HFFc6 (cell line): ENCODE measurements at regions not wholly inside any gene's neighbourhood (a gene's known extent, or its start where the extent isn't known, plus 50 kb on each side); places are given as distances from the start of the nearest gene placed in this dataset.
A peak's percentile ranks its signal among the peaks of the same experiment; 100 is the strongest.
"Not testable (repeated sequence)": the region's sequence is repeated elsewhere in the genome, so short reads cannot be mapped to it uniquely, and the experiment has no call there.

ENCODE experiments used
- DNase-seq: peaks from one replicate; pipeline ENCODE4 v3.0.0-alpha.2; 2018
- H3K27ac Mint-ChIP-seq: 2 replicates; pipeline ENCODE4 v1.8.0; 2020; ENCODE audit warnings: mild to moderate bottlenecking, mixed read lengths
- H3K27me3 Mint-ChIP-seq: 2 replicates; pipeline ENCODE4 v1.8.0; 2021; ENCODE audit warnings: mild to moderate bottlenecking, moderate library complexity, mixed read lengths; ENCODE audit not compliant: insufficient read depth
- H3K36me3 Mint-ChIP-seq: 2 replicates; pipeline ENCODE4 v1.8.0; 2021; ENCODE audit warnings: low read depth, mixed read lengths
- H3K4me1 Mint-ChIP-seq: 2 replicates; pipeline ENCODE4 v1.8.0; 2020; ENCODE audit warnings: low read depth, mixed read lengths
- H3K4me3 Mint-ChIP-seq: 2 replicates; pipeline ENCODE4 v1.8.0; 2020; ENCODE audit warnings: mild to moderate bottlenecking, moderate library complexity, mixed read lengths
- H3K9me3 Mint-ChIP-seq: 2 replicates; pipeline ENCODE4 v1.8.0; 2020; ENCODE audit warnings: mild to moderate bottlenecking, mixed read lengths
- TF ChIP-seq, protein P1 (sequence below): fragments of 200-600 bp; sonication (generic); IDR thresholded peaks from 2 replicates; pipeline ENCODE4 v1.5.0; 2021; ENCODE audit warnings: antibody characterized with exemption, mild to moderate bottlenecking

GRCh38 chr16:48059936-48060335 lies 95.9 kb downstream of the ABCC12 start:
- peaks cover 8% of the 10 kb centered on the region; the same call in 1 of the 2 replicates for H3K36me3 Mint-ChIP-seq
- no peak overlapping the region for H3K27ac Mint-ChIP-seq
- DNase-seq: no peak
- H3K27me3 Mint-ChIP-seq: peaks cover 4% of the 10 kb centered on the region
- H3K9me3 Mint-ChIP-seq: peaks cover 4% of the 10 kb centered on the region; the same call in 1 of the 2 replicates
- no peak overlapping the region for H3K4me3 Mint-ChIP-seq
- TF ChIP-seq, protein P1, sequence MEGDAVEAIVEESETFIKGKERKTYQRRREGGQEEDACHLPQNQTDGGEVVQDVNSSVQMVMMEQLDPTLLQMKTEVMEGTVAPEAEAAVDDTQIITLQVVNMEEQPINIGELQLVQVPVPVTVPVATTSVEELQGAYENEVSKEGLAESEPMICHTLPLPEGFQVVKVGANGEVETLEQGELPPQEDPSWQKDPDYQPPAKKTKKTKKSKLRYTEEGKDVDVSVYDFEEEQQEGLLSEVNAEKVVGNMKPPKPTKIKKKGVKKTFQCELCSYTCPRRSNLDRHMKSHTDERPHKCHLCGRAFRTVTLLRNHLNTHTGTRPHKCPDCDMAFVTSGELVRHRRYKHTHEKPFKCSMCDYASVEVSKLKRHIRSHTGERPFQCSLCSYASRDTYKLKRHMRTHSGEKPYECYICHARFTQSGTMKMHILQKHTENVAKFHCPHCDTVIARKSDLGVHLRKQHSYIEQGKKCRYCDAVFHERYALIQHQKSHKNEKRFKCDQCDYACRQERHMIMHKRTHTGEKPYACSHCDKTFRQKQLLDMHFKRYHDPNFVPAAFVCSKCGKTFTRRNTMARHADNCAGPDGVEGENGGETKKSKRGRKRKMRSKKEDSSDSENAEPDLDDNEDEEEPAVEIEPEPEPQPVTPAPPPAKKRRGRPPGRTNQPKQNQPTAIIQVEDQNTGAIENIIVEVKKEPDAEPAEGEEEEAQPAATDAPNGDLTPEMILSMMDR: no peak
- peaks cover 26% of the 10 kb centered on the region for H3K4me1 Mint-ChIP-seq

GRCh38 chr16:48059190-48059589 lies 96.6 kb downstream of the ABCC12 start:
- DNase-seq, H3K9me3 Mint-ChIP-seq, H3K27ac Mint-ChIP-seq, H3K4me3 Mint-ChIP-seq, H3K36me3 Mint-ChIP-seq, H3K27me3 Mint-ChIP-seq: not testable (repeated sequence)
- H3K4me1 Mint-ChIP-seq: peaks cover 29% of the 10 kb centered on the region

DNA sequence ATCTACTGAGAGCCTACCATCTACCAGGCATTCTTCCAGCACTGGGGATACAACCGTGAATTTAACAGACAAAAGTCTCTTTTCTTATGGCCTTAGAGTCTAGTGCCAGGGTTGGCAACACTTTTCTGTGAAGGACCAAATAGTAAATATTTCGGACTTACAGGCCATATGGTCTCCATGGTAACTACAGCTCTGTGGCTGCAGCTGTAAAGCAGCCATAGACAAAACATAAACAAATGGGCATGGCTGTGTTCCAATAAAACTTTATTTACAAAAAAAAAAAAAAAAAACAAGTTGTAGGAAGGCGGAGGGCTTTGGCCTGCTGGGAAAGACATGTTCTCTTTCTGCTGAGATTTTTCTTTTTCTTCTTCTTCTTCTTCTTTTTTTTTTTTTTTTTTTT lies 98.7 kb downstream of the ABCC12 start:
- H3K9me3 Mint-ChIP-seq: no peaks in the 10 kb centered on the region
- no peaks in the 10 kb centered on the region for H3K36me3 Mint-ChIP-seq
- no peak for DNase-seq
- no peak overlapping the region for H3K4me3 Mint-ChIP-seq
- H3K27ac Mint-ChIP-seq: no peak overlapping the region
- peaks cover 2% of the 10 kb centered on the region for H3K27me3 Mint-ChIP-seq
- TF ChIP-seq, protein P1: no peak
- H3K4me1 Mint-ChIP-seq: peaks cover 48% of the 10 kb centered on the region

- Mint-ChIP-seq H3K27ac (no peak overlapping the region), H3K36me3 (no peaks in the 10 kb centered on the region), H3K9me3 (no peaks in the 10 kb centered on the region), H3K27me3 (peaks cover 2% of the 10 kb centered on the region), H3K4me1 (peaks cover 47% of the 10 kb centered on the region), H3K4me3 (peak overlapping the region; percentile 24; the same call in 1 of the 2 replicates)
- peak; percentile 59 for DNase-seq
- TF ChIP-seq, protein P1: peak; percentile 89
These were observed 100.8 kb downstream of the ABCC12 start for GRCh38 chr16:48054881-48055601.

GRCh38 chr16:48053418-48053745 lies 102.4 kb downstream of the ABCC12 start:
- TF ChIP-seq, protein P1: no peak; the same call in 1 of the 2 replicates
- Mint-ChIP-seq H3K36me3 (no peaks in the 10 kb centered on the region), H3K9me3 (no peaks in the 10 kb centered on the region), H3K27me3 (peaks cover 8% of the 10 kb centered on the region), H3K4me1 (peaks cover 51% of the 10 kb centered on the region), H3K4me3 (peak overlapping the region; percentile 21), H3K27ac (peak overlapping the region; percentile 23)
- DNase-seq: peak; percentile 67

- H3K4me1 Mint-ChIP-seq: peaks cover 51% of the 10 kb centered on the region
- H3K27ac Mint-ChIP-seq: peak overlapping the region; percentile 23
- no peaks in the 10 kb centered on the region for H3K36me3 Mint-ChIP-seq
- no peak for DNase-seq
- no peaks in the 10 kb centered on the region for H3K9me3 Mint-ChIP-seq
- H3K4me3 Mint-ChIP-seq: peak overlapping the region; percentile 21
- TF ChIP-seq, protein P1: no peak
- peaks cover 10% of the 10 kb centered on the region for H3K27me3 Mint-ChIP-seq
These were observed 102.9 kb downstream of the ABCC12 start for GRCh38 chr16:48052731-48053417.
